ENCODE measurements at regions not wholly inside any gene's neighbourhood (a gene's known extent, or its start where the extent isn't known, plus 50 kb on each side); places are given as distances from the start of the nearest gene placed in this dataset.
"Not testable (repeated sequence)": the region's sequence is repeated elsewhere in the genome, so short reads cannot be mapped to it uniquely, and the experiment has no call there.

GRCh38 chr18:39167990-39168389 lies 1602.4 kb upstream of the CELF4 start:
- Histone ChIP-seq H3K4me1 (ENCODE audit: insufficient read depth) (no peaks in the 10 kb centered on the region), H3K27ac (ENCODE audit: low read depth) (no peak overlapping the region), H3K4me3 (ENCODE audit: low read depth, low read length) (no peak overlapping the region), H3K36me3 (ENCODE audit: insufficient read depth) (no peaks in the 10 kb centered on the region)
- 80% methylated on average over 2 of the region's 2 CpGs for WGBS
- no peak for DNase-seq (ENCODE audit: extremely low spot score)

GRCh38 chr18:39166776-39167175 lies 1601.2 kb upstream of the CELF4 start:
- Histone ChIP-seq H3K4me3 (ENCODE audit: low read depth, low read length) (no peak overlapping the region), H3K4me1 (ENCODE audit: insufficient read depth) (no peaks in the 10 kb centered on the region), H3K27ac (ENCODE audit: low read depth) (no peak overlapping the region), H3K36me3 (ENCODE audit: insufficient read depth) (no peaks in the 10 kb centered on the region)
- DNase-seq (ENCODE audit: extremely low spot score), result no peak

GRCh38 chr18:39162013-39162827 lies 1596.6 kb upstream of the CELF4 start:
- no peak for DNase-seq (ENCODE audit: extremely low spot score)
- Histone ChIP-seq H3K36me3 (ENCODE audit: insufficient read depth) (no peaks in the 10 kb centered on the region), H3K4me1 (ENCODE audit: insufficient read depth) (no peaks in the 10 kb centered on the region), H3K4me3 (ENCODE audit: low read depth, low read length) (no peak overlapping the region), H3K27ac (ENCODE audit: low read depth) (no peak overlapping the region)
- WGBS, result 87% methylated on average over 11 of the region's 11 CpGs

GRCh38 chr18:39149211-39149806 lies 1583.7 kb upstream of the CELF4 start:
- Histone ChIP-seq H3K27ac (ENCODE audit: low read depth) (no peak overlapping the region), H3K4me1 (ENCODE audit: insufficient read depth) (no peaks in the 10 kb centered on the region), H3K4me3 (ENCODE audit: low read depth, low read length) (no peak overlapping the region), H3K36me3 (ENCODE audit: insufficient read depth) (no peaks in the 10 kb centered on the region)
- 69% methylated on average over 3 of the region's 3 CpGs for WGBS
- DNase-seq (ENCODE audit: extremely low spot score), result no peak

- H3K27ac ChIP-seq (ENCODE audit: low read depth), result no peak overlapping the region
- H3K4me3 ChIP-seq (ENCODE audit: low read depth, low read length), result no peak overlapping the region
- H3K4me1 ChIP-seq (ENCODE audit: insufficient read depth), result no peaks in the 10 kb centered on the region
- H3K36me3 ChIP-seq (ENCODE audit: insufficient read depth), result no peaks in the 10 kb centered on the region
- WGBS, result 92% methylated on average over 3 of the region's 3 CpGs
- no peak for DNase-seq (ENCODE audit: extremely low spot score)
These were observed 1568.7 kb upstream of the CELF4 start for GRCh38 chr18:39134255-39134654.

GRCh38 chr18:39127538-39127937 lies 1561.9 kb upstream of the CELF4 start:
- not testable (repeated sequence) for H3K4me1 ChIP-seq (ENCODE audit: insufficient read depth); H3K36me3 ChIP-seq (ENCODE audit: insufficient read depth); H3K27ac ChIP-seq (ENCODE audit: low read depth); DNase-seq (ENCODE audit: extremely low spot score); H3K4me3 ChIP-seq (ENCODE audit: low read depth, low read length)
- WGBS, result 94% methylated on average over 3 of the region's 3 CpGs

- Histone ChIP-seq H3K4me1 (ENCODE audit: insufficient read depth) (no peaks in the 10 kb centered on the region), H3K27ac (ENCODE audit: low read depth) (no peak overlapping the region), H3K36me3 (ENCODE audit: insufficient read depth) (no peaks in the 10 kb centered on the region), H3K4me3 (ENCODE audit: low read depth, low read length) (no peak overlapping the region)
- no peak for DNase-seq (ENCODE audit: extremely low spot score)
- 84% methylated on average over 1 of the region's 1 CpG for WGBS
These were observed 1548.2 kb upstream of the CELF4 start for GRCh38 chr18:39113790-39114189.

- no peak overlapping the region for H3K27ac ChIP-seq (ENCODE audit: low read depth)
- WGBS, result 65% methylated on average over 4 of the region's 4 CpGs
These were observed 1539.5 kb upstream of the CELF4 start for GRCh38 chr18:39105104-39105503.

GRCh38 chr18:39072970-39073369 lies 1507.4 kb upstream of the CELF4 start:
- Histone ChIP-seq H3K4me1 (ENCODE audit: insufficient read depth) (no peaks in the 10 kb centered on the region), H3K4me3 (ENCODE audit: low read depth, low read length) (no peak overlapping the region), H3K36me3 (ENCODE audit: insufficient read depth) (no peaks in the 10 kb centered on the region), H3K27ac (ENCODE audit: low read depth) (no peak overlapping the region)
- DNase-seq (ENCODE audit: extremely low spot score), result no peak
- 49% methylated on average over 3 of the region's 3 CpGs for WGBS

More at GRCh38 chr18:39105104-39105503, 1539.5 kb upstream of the CELF4 start:
- H3K4me3 ChIP-seq (ENCODE audit: low read depth, low read length), result no peak overlapping the region
- no peaks in the 10 kb centered on the region for H3K36me3 ChIP-seq (ENCODE audit: insufficient read depth)
- H3K4me1 ChIP-seq (ENCODE audit: insufficient read depth), result no peaks in the 10 kb centered on the region
- no peak for DNase-seq (ENCODE audit: extremely low spot score)

- H3K36me3 ChIP-seq (ENCODE audit: insufficient read depth), result no peaks in the 10 kb centered on the region
- no peak overlapping the region for H3K27ac ChIP-seq (ENCODE audit: low read depth)
- H3K4me3 ChIP-seq (ENCODE audit: low read depth, low read length), result no peak overlapping the region
- H3K4me1 ChIP-seq (ENCODE audit: insufficient read depth), result no peaks in the 10 kb centered on the region
- DNase-seq (ENCODE audit: extremely low spot score), result no peak
- 75% methylated on average over 1 of the region's 1 CpG for WGBS
These were observed 1496.8 kb upstream of the CELF4 start for GRCh38 chr18:39062426-39062825.

GRCh38 chr18:39058386-39059000 lies 1492.9 kb upstream of the CELF4 start:
- WGBS, result 68% methylated on average over 6 of the region's 6 CpGs
- Histone ChIP-seq H3K27ac (ENCODE audit: low read depth) (no peak overlapping the region), H3K4me1 (ENCODE audit: insufficient read depth) (no peaks in the 10 kb centered on the region), H3K4me3 (ENCODE audit: low read depth, low read length) (no peak overlapping the region), H3K36me3 (ENCODE audit: insufficient read depth) (no peaks in the 10 kb centered on the region)
- no peak for DNase-seq (ENCODE audit: extremely low spot score)

- Histone ChIP-seq H3K4me1 (ENCODE audit: insufficient read depth) (no peaks in the 10 kb centered on the region), H3K4me3 (ENCODE audit: low read depth, low read length) (no peak overlapping the region), H3K27ac (ENCODE audit: low read depth) (no peak overlapping the region), H3K36me3 (ENCODE audit: insufficient read depth) (no peaks in the 10 kb centered on the region)
- DNase-seq (ENCODE audit: extremely low spot score), result no peak
- WGBS, result 77% methylated on average over 3 of the region's 3 CpGs
These were observed 1491.9 kb upstream of the CELF4 start for GRCh38 chr18:39057423-39058064.

GRCh38 chr18:39053571-39053970 lies 1488.0 kb upstream of the CELF4 start:
- DNase-seq (ENCODE audit: extremely low spot score), result no peak
- H3K36me3 ChIP-seq (ENCODE audit: insufficient read depth), result no peaks in the 10 kb centered on the region
- WGBS, result 48% methylated on average over 2 of the region's 2 CpGs
- no peaks in the 10 kb centered on the region for H3K4me1 ChIP-seq (ENCODE audit: insufficient read depth)
- no peak overlapping the region for H3K27ac ChIP-seq (ENCODE audit: low read depth)
- H3K4me3 ChIP-seq (ENCODE audit: low read depth, low read length), result no peak overlapping the region

GRCh38 chr18:39051013-39051412 lies 1485.4 kb upstream of the CELF4 start:
- no peaks in the 10 kb centered on the region for H3K4me1 ChIP-seq (ENCODE audit: insufficient read depth)
- H3K27ac ChIP-seq (ENCODE audit: low read depth), result no peak overlapping the region
- no peak overlapping the region for H3K4me3 ChIP-seq (ENCODE audit: low read depth, low read length)
- no peaks in the 10 kb centered on the region for H3K36me3 ChIP-seq (ENCODE audit: insufficient read depth)
- no peak for DNase-seq (ENCODE audit: extremely low spot score)
